WTC11 (cell line): ENCODE measurements at regions not wholly inside any gene's neighbourhood (a gene's known extent, or its start where the extent isn't known, plus 50 kb on each side); places are given as distances from the start of the nearest gene placed in this dataset.

Source experiments
- ATAC-seq: fragments of 200-7000 bp; cut with Tn5 transposase; 2 replicates; pipeline ENCODE4 v1.10.0; 2021; ENCODE audit warnings: mild to moderate bottlenecking, moderate library complexity
- CTCF ChIA-PET: fragments of 300-600 bp; sonication (Branson Sonifier 250); formaldehyde crosslinking; loops from one replicate; lab custom pipeline; 2021; ENCODE audit warnings: antibody characterized with exemption; lab: Charles Lee
- POLR2A ChIA-PET: fragments of 350-600 bp; sonication (Branson Sonifier 250); formaldehyde crosslinking; loops from one replicate; lab custom pipeline; 2021; ENCODE audit warnings: antibody characterized with exemption; lab: Charles Lee
- DNase-seq: peaks from one replicate; pipeline ENCODE4 v3.0.0; 2021; ENCODE audit warnings: low spot score
- H3K27ac Mint-ChIP-seq: 2 replicates; pipeline ENCODE4 v1.8.0; 2021; ENCODE audit warnings: mixed read lengths
- H3K27me3 Mint-ChIP-seq: 2 replicates; pipeline ENCODE4 v1.8.0; 2021; ENCODE audit warnings: low read depth, mild to moderate bottlenecking, moderate library complexity, mixed read lengths
- H3K36me3 Mint-ChIP-seq: 2 replicates; pipeline ENCODE4 v1.8.0; 2021; ENCODE audit warnings: mixed read lengths
- H3K4me1 Mint-ChIP-seq: 2 replicates; pipeline ENCODE4 v1.8.0; 2022; ENCODE audit warnings: mixed read lengths
- H3K4me3 Mint-ChIP-seq: 2 replicates; pipeline ENCODE4 v1.8.0; 2021; ENCODE audit warnings: mild to moderate bottlenecking, moderate library complexity, mixed read lengths
- H3K9me3 Mint-ChIP-seq: 2 replicates; pipeline ENCODE4 v1.8.0; 2021; ENCODE audit warnings: mixed read lengths
- ATF2 ChIP-seq: sonication (generic); formaldehyde crosslinking; IDR thresholded peaks from 2 replicates; pipeline ENCODE4 v1.8.1; 2022; ENCODE audit warnings: low read depth, missing genetic modification reagents, borderline replicate concordance
- ESRRA ChIP-seq: sonication (generic); formaldehyde crosslinking; IDR thresholded peaks from 2 replicates; pipeline ENCODE4 v1.8.1; 2022; ENCODE audit warnings: mild to moderate bottlenecking, missing genetic modification reagents, borderline replicate concordance
- FOXP4 ChIP-seq: sonication (generic); formaldehyde crosslinking; IDR thresholded peaks from 2 replicates; pipeline ENCODE4 v1.8.0; 2022; ENCODE audit warnings: mild to moderate bottlenecking, missing genetic modification reagents
- GABPB1 ChIP-seq: sonication (generic); formaldehyde crosslinking; IDR thresholded peaks from 2 replicates; pipeline ENCODE4 v1.8.1; 2023; ENCODE audit warnings: mild to moderate bottlenecking, missing genetic modification reagents
- JAZF1 ChIP-seq: fragments of 250-450 bp; sonication (Bioruptor Pico); IDR thresholded peaks from 2 replicates; pipeline ENCODE4 v1.9.0; 2021; ENCODE audit warnings: moderate library complexity, mild to moderate bottlenecking, inconsistent platforms
- JUN ChIP-seq: sonication (generic); formaldehyde crosslinking; IDR thresholded peaks from 2 replicates; pipeline ENCODE4 v1.8.0; 2023; ENCODE audit warnings: mild to moderate bottlenecking, missing genetic modification reagents
- KAT7 ChIP-seq: sonication (generic); formaldehyde crosslinking; IDR thresholded peaks from 2 replicates; pipeline ENCODE4 v1.8.1; 2023; ENCODE audit warnings: missing genetic modification reagents, mild to moderate bottlenecking, borderline replicate concordance
- MLX ChIP-seq: sonication (generic); formaldehyde crosslinking; IDR thresholded peaks from 2 replicates; pipeline ENCODE4 v1.8.1; 2023; ENCODE audit warnings: mild to moderate bottlenecking, missing genetic modification reagents, moderate library complexity
- MXD4 ChIP-seq: fragments of 250-450 bp; sonication (Bioruptor Pico); IDR thresholded peaks from 2 replicates; pipeline ENCODE4 v1.8.0; 2021; ENCODE audit warnings: mild to moderate bottlenecking, moderate library complexity, borderline replicate concordance
- NR2C2 ChIP-seq: sonication (generic); formaldehyde crosslinking; IDR thresholded peaks from 2 replicates; pipeline ENCODE4 v1.8.0; 2022; ENCODE audit warnings: mild to moderate bottlenecking, missing genetic modification reagents
- SMAD3 ChIP-seq: sonication (generic); formaldehyde crosslinking; IDR thresholded peaks from 2 replicates; pipeline ENCODE4 v1.8.0; 2022; ENCODE audit warnings: missing genetic modification reagents, mild to moderate bottlenecking, borderline replicate concordance
- TP53 ChIP-seq: sonication (generic); formaldehyde crosslinking; IDR thresholded peaks from 2 replicates; pipeline ENCODE4 v1.8.1; 2023; ENCODE audit warnings: mild to moderate bottlenecking, missing genetic modification reagents
- USF2 ChIP-seq: sonication (generic); formaldehyde crosslinking; IDR thresholded peaks from 2 replicates; pipeline ENCODE4 v1.8.1; 2023; ENCODE audit warnings: mild to moderate bottlenecking, missing genetic modification reagents, moderate library complexity
- ZMAT4 ChIP-seq: fragments of 250-450 bp; sonication (Bioruptor Pico); IDR thresholded peaks from 2 replicates; pipeline ENCODE4 v1.9.0; 2021; ENCODE audit warnings: mild to moderate bottlenecking
- TF ChIP-seq, protein P1 (sequence below): sonication (generic); formaldehyde crosslinking; conservative IDR thresholded peaks from 2 replicates; pipeline ENCODE4 v1.8.1; 2023; ENCODE audit warnings: mild to moderate bottlenecking, low read depth, missing genetic modification reagents, moderate library complexity
- TF ChIP-seq, protein P2 (sequence below): sonication (generic); formaldehyde crosslinking; IDR thresholded peaks from 2 replicates; pipeline ENCODE4 v1.8.0; 2023; ENCODE audit warnings: missing genetic modification reagents
- TF ChIP-seq, protein P3 (sequence below): fragments of 250-450 bp; sonication (Bioruptor Pico); IDR thresholded peaks from 2 replicates; pipeline ENCODE4 v1.9.0; 2021; ENCODE audit warnings: moderate library complexity, mild to moderate bottlenecking, inconsistent platforms, borderline replicate concordance

GRCh38 chr11:19460718-19461405 is 220.1 kb upstream of the E2F8 start (continued):
- no peak for TF ChIP-seq ATF2 (CRISPR knock-in tag)

DNA sequence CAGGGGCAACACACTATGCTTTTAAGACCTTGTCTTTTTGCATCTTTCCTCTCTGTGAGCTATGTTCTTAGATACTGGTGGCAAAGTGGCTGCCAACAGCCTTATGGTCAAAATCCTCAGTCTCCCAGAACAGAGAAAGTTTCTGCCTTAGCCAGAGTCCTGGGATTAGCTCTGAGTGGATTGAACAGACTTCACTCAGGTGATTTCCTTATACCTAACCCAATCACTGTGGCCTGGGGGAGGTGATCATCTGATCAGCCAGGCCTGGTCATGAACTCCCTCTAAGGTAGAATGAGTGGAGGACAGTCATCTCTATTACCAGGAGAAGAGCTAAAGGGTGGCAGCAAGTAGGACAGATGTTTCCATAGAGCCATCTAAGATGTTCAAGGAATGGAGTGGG is 218.5 kb upstream of the E2F8 start:
- peaks cover 34% of the 10 kb centered on the region for H3K4me1 Mint-ChIP-seq
- no peaks in the 10 kb centered on the region for H3K9me3 Mint-ChIP-seq
- H3K36me3 Mint-ChIP-seq = no peaks in the 10 kb centered on the region; the same call in 1 of the 2 replicates
- H3K27me3 Mint-ChIP-seq = no peaks in the 10 kb centered on the region; the same call in 1 of the 2 replicates
- TF ChIP-seq KAT7 (CRISPR knock-in tag) = no peak
- no peak for TF ChIP-seq FOXP4 (CRISPR knock-in tag)
- TF ChIP-seq ESRRA = no peak
- TF ChIP-seq ZMAT4 (CRISPR knock-in tag) = no peak
- TF ChIP-seq TP53 (CRISPR knock-in tag) = no peak
- TF ChIP-seq, protein P1, sequence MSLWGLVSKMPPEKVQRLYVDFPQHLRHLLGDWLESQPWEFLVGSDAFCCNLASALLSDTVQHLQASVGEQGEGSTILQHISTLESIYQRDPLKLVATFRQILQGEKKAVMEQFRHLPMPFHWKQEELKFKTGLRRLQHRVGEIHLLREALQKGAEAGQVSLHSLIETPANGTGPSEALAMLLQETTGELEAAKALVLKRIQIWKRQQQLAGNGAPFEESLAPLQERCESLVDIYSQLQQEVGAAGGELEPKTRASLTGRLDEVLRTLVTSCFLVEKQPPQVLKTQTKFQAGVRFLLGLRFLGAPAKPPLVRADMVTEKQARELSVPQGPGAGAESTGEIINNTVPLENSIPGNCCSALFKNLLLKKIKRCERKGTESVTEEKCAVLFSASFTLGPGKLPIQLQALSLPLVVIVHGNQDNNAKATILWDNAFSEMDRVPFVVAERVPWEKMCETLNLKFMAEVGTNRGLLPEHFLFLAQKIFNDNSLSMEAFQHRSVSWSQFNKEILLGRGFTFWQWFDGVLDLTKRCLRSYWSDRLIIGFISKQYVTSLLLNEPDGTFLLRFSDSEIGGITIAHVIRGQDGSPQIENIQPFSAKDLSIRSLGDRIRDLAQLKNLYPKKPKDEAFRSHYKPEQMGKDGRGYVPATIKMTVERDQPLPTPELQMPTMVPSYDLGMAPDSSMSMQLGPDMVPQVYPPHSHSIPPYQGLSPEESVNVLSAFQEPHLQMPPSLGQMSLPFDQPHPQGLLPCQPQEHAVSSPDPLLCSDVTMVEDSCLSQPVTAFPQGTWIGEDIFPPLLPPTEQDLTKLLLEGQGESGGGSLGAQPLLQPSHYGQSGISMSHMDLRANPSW (CRISPR knock-in tag) = no peak
- ATAC-seq = no peak; the same call in 1 of the 2 replicates
- H3K27ac Mint-ChIP-seq = no peak overlapping the region
- no peak overlapping the region for H3K4me3 Mint-ChIP-seq
- no peak for DNase-seq
- POLR2A ChIA-PET = no interaction called here
- CTCF ChIA-PET = no interaction called here

- no peak overlapping the region for H3K4me3 Mint-ChIP-seq
- peaks cover 39% of the 10 kb centered on the region for H3K4me1 Mint-ChIP-seq
- no peaks in the 10 kb centered on the region for H3K9me3 Mint-ChIP-seq
- no peaks in the 10 kb centered on the region; the same call in 1 of the 2 replicates for H3K36me3 Mint-ChIP-seq
- DNase-seq = no peak
- ATAC-seq = no peak
- CTCF ChIA-PET = no interaction called here
- POLR2A ChIA-PET = no interaction called here
- no peak overlapping the region for H3K27ac Mint-ChIP-seq
- no peaks in the 10 kb centered on the region; the same call in 1 of the 2 replicates for H3K27me3 Mint-ChIP-seq
- TF ChIP-seq NR2C2 (CRISPR knock-in tag) (no peak), ZMAT4 (CRISPR knock-in tag) (no peak), JAZF1 (CRISPR knock-in tag) (no peak), FOXP4 (CRISPR knock-in tag) (no peak), MLX (CRISPR knock-in tag) (no peak), GABPB1 (CRISPR knock-in tag) (no peak), JUN (no peak), MXD4 (CRISPR knock-in tag) (no peak), SMAD3 (CRISPR knock-in tag) (no peak), USF2 (CRISPR knock-in tag) (no peak)
- TF ChIP-seq, protein P2, sequence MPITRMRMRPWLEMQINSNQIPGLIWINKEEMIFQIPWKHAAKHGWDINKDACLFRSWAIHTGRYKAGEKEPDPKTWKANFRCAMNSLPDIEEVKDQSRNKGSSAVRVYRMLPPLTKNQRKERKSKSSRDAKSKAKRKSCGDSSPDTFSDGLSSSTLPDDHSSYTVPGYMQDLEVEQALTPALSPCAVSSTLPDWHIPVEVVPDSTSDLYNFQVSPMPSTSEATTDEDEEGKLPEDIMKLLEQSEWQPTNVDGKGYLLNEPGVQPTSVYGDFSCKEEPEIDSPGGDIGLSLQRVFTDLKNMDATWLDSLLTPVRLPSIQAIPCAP (CRISPR knock-in tag) = no peak
- TF ChIP-seq, protein P3, sequence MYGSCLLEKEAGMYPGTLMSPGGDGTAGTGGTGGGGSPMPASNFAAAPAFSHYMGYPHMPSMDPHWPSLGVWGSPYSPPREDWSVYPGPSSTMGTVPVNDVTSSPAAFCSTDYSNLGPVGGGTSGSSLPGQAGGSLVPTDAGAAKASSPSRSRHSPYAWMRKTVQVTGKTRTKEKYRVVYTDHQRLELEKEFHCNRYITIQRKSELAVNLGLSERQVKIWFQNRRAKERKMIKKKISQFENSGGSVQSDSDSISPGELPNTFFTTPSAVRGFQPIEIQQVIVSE (CRISPR knock-in tag) = no peak
Observed at GRCh38 chr11:19458721-19459120, 218.0 kb upstream of the E2F8 start.
